ENCODE measurements at regions not wholly inside any gene's neighbourhood (a gene's known extent, or its start where the extent isn't known, plus 50 kb on each side); places are given as distances from the start of the nearest gene placed in this dataset.

DNA sequence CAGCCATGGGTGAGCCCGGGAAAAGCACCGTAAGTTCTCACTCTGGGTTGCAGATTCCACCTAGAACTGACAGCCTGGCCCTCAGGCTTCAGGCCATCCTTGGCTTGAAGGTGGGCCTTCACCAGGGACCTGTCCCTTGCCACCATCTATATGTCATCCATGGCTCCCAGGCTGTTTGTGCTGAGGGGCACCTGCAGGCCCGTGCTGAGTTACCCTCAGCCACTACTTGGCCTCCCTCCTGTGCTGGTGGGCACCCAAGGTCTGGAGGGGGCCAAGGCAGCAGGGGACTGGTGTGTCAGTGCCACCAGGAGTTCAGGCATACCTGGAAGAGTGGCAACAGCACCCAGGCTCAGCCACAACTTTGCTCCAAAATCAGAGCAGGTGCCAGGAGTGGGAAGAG lies 326.2 kb upstream of the SMIM21 start:
- H3K9ac ChIP-seq (ENCODE audit: low read length in 3 of 3), result no peak overlapping the region
- no peaks in the 10 kb centered on the region for H3K9me3 ChIP-seq (ENCODE audit: control insufficient read depth in 2 of 3, insufficient read depth in 1 of 3, low read length in 3 of 3)
- H3K4me1 ChIP-seq (ENCODE audit: control insufficient read depth in 2 of 3, insufficient read depth in 2 of 3, low read depth in 1 of 3, low read length in 3 of 3), result no peaks in the 10 kb centered on the region
- no peak overlapping the region for H3K4me3 ChIP-seq (ENCODE audit: low read length in 3 of 3)
- H3K27me3 ChIP-seq (ENCODE audit: control insufficient read depth, insufficient read depth, low read length), result no peaks in the 10 kb centered on the region
- TF ChIP-seq, protein P1, sequence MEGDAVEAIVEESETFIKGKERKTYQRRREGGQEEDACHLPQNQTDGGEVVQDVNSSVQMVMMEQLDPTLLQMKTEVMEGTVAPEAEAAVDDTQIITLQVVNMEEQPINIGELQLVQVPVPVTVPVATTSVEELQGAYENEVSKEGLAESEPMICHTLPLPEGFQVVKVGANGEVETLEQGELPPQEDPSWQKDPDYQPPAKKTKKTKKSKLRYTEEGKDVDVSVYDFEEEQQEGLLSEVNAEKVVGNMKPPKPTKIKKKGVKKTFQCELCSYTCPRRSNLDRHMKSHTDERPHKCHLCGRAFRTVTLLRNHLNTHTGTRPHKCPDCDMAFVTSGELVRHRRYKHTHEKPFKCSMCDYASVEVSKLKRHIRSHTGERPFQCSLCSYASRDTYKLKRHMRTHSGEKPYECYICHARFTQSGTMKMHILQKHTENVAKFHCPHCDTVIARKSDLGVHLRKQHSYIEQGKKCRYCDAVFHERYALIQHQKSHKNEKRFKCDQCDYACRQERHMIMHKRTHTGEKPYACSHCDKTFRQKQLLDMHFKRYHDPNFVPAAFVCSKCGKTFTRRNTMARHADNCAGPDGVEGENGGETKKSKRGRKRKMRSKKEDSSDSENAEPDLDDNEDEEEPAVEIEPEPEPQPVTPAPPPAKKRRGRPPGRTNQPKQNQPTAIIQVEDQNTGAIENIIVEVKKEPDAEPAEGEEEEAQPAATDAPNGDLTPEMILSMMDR (IDR thresholded peaks at IDR 0.05; ENCODE audit: borderline replicate concordance, extremely low read depth, insufficient read depth), result no peak
- DNase-seq, result no peak
- no peak for FAIRE-seq
- no peak overlapping the region for H3K27ac ChIP-seq (ENCODE audit: low read depth in 2 of 2, low read length in 2 of 2)
- intact Hi-C loops (cut with DNase I), result no loop called here
- H3K36me3 ChIP-seq (ENCODE audit: control insufficient read depth in 2 of 3, insufficient read depth in 3 of 3, low read length in 3 of 3), result no peaks in the 10 kb centered on the region

DNA sequence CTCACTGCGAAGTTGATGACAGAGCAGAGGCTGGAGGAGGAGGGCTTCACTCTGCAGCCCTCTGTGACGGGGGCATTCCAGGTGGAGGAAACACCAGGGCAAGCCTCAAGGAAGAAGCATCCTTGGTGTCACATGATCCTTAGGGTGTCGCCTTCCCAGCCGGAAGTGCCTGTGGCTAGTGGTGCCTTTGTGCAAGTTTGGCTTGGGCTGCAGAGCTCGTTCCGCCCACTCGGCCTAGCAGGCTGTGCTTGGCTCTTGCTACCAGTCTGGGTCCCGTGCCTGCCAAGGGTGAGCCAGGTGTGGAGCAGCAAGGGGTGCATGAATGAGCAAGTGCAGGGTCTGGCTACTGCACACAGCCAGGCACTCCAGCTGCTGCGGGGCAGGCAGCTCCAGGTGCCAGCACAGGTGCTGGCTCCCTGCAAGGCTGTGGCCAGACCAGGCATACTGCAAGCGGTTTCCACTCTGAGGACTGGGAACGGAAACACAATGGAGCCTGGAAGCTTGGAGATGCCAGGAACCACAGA lies 325.3 kb upstream of the SMIM21 start:
- no peak for FAIRE-seq
- Histone ChIP-seq H3K4me1 (ENCODE audit: control insufficient read depth in 2 of 3, insufficient read depth in 2 of 3, low read depth in 1 of 3, low read length in 3 of 3) (no peaks in the 10 kb centered on the region), H3K4me3 (ENCODE audit: low read length in 3 of 3) (no peak overlapping the region), H3K9me3 (ENCODE audit: control insufficient read depth in 2 of 3, insufficient read depth in 1 of 3, low read length in 3 of 3) (no peaks in the 10 kb centered on the region), H3K27me3 (ENCODE audit: control insufficient read depth, insufficient read depth, low read length) (no peaks in the 10 kb centered on the region), H3K27ac (ENCODE audit: low read depth in 2 of 2, low read length in 2 of 2) (no peak overlapping the region), H3K9ac (ENCODE audit: low read length in 3 of 3) (no peak overlapping the region), H3K36me3 (ENCODE audit: control insufficient read depth in 2 of 3, insufficient read depth in 3 of 3, low read length in 3 of 3) (no peaks in the 10 kb centered on the region)
- TF ChIP-seq, protein P1 (IDR thresholded peaks at IDR 0.05; ENCODE audit: borderline replicate concordance, extremely low read depth, insufficient read depth), result no peak
- no peak for DNase-seq
- intact Hi-C loops (cut with DNase I), result no loop called here

DNA sequence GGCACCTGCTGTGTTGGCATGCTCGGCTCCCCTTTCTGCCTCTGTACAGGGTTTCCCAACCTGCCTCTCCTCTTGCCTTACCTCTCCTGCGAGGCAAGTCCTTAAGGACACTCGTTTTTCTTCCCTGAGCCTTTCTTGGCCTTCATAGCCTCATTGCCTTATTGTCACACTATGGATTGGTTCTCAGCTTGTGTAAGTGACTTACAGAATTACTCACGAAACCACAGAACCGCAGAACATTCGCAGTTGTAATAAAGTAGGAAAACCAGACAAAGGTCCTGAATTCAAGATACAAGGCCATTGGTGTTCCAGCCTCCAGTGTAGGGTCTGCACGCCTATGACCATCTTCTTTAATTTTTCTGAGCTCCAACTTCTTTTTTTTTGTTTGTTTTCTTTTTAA lies 317.6 kb upstream of the SMIM21 start:
- DNase-seq (no peak), FAIRE-seq (no peak)
- H3K9me3 ChIP-seq (ENCODE audit: control insufficient read depth in 2 of 3, insufficient read depth in 1 of 3, low read length in 3 of 3), result no peaks in the 10 kb centered on the region
- no peaks in the 10 kb centered on the region for H3K27me3 ChIP-seq (ENCODE audit: control insufficient read depth, insufficient read depth, low read length)
- no peak overlapping the region for H3K27ac ChIP-seq (ENCODE audit: low read depth in 2 of 2, low read length in 2 of 2)
- TF ChIP-seq, protein P1 (IDR thresholded peaks at IDR 0.05; ENCODE audit: borderline replicate concordance, extremely low read depth, insufficient read depth), result no peak
- no peak overlapping the region for H3K9ac ChIP-seq (ENCODE audit: low read length in 3 of 3)
- no peaks in the 10 kb centered on the region for H3K4me1 ChIP-seq (ENCODE audit: control insufficient read depth in 2 of 3, insufficient read depth in 2 of 3, low read depth in 1 of 3, low read length in 3 of 3)
- H3K4me3 ChIP-seq (ENCODE audit: low read length in 3 of 3), result no peak overlapping the region
- intact Hi-C loops (cut with DNase I), result no loop called here
- no peaks in the 10 kb centered on the region for H3K36me3 ChIP-seq (ENCODE audit: control insufficient read depth in 2 of 3, insufficient read depth in 3 of 3, low read length in 3 of 3)

DNA sequence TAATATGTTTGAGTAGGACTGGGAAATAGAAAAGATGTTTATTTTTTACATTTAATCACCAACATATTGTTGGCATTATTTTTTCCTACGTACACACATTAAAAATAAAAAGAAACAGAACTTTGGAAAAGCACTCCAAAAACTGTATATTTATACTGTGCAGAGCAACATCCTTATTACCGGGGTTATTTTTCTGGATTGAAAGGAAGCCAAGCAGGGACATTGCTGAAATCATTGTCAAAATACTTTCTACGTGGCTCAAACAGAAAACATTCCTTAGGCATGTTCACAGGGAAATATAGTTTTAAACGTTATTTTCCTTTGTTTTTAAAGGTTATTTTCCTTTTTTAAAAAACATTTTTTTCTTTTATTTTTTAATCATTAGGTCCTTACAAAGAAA lies 315.0 kb upstream of the SMIM21 start:
- intact Hi-C loops (cut with DNase I), result no loop called here
- Histone ChIP-seq H3K27ac (ENCODE audit: low read depth in 2 of 2, low read length in 2 of 2) (no peak overlapping the region), H3K9ac (ENCODE audit: low read length in 3 of 3) (no peak overlapping the region), H3K9me3 (ENCODE audit: control insufficient read depth in 2 of 3, insufficient read depth in 1 of 3, low read length in 3 of 3) (no peaks in the 10 kb centered on the region), H3K4me3 (ENCODE audit: low read length in 3 of 3) (no peak overlapping the region), H3K4me1 (ENCODE audit: control insufficient read depth in 2 of 3, insufficient read depth in 2 of 3, low read depth in 1 of 3, low read length in 3 of 3) (no peaks in the 10 kb centered on the region), H3K27me3 (ENCODE audit: control insufficient read depth, insufficient read depth, low read length) (no peaks in the 10 kb centered on the region), H3K36me3 (ENCODE audit: control insufficient read depth in 2 of 3, insufficient read depth in 3 of 3, low read length in 3 of 3) (no peaks in the 10 kb centered on the region)
- DNase-seq (no peak), FAIRE-seq (peak; percentile 65)
- TF ChIP-seq, protein P1 (IDR thresholded peaks at IDR 0.05; ENCODE audit: borderline replicate concordance, extremely low read depth, insufficient read depth), result no peak

Measured in kidney (tissue), 13 donors.